ENCODE measurements at regions not wholly inside any gene's neighbourhood (a gene's known extent, or its start where the extent isn't known, plus 50 kb on each side); places are given as distances from the start of the nearest gene placed in this dataset.
"Not testable (repeated sequence)": the region's sequence is repeated elsewhere in the genome, so short reads cannot be mapped to it uniquely, and the experiment has no call there.

- Histone ChIP-seq H3K4me1 (ENCODE audit: control insufficient read depth in 2 of 2, insufficient read depth in 2 of 2, low read length in 2 of 2) (peaks cover 9 to 12% of the 10 kb centered on the region in 2 donors), H3K27me3 (ENCODE audit: control insufficient read depth in 2 of 2, insufficient read depth in 1 of 2, low read length in 1 of 2) (no peaks in the 10 kb centered on the region), H3K27ac (ENCODE audit: low read depth in 1 of 2, low read length in 1 of 2) (no peak overlapping the region), H3K4me3 (ENCODE audit: low read length in 2 of 2) (no peak overlapping the region), H3K36me3 (ENCODE audit: control insufficient read depth in 2 of 2, insufficient read depth in 2 of 2, low read length in 1 of 2) (no peaks in the 10 kb centered on the region), H3K9me3 (ENCODE audit: control insufficient read depth in 2 of 2, insufficient read depth in 1 of 2, low read length in 1 of 2) (no peaks in the 10 kb centered on the region)
- no peak for DNase-seq (ENCODE audit: low read depth in 6 of 9, low spot score in 9 of 9)
- WGBS: 97% methylated on average over 2 of the region's 2 CpGs
Observed at GRCh38 chr14:61611880-61612630, 83.3 kb upstream of the HIF1A start.

- not testable (repeated sequence) for H3K27me3 ChIP-seq (ENCODE audit: control insufficient read depth in 2 of 2, insufficient read depth in 1 of 2, low read length in 1 of 2); H3K4me1 ChIP-seq (ENCODE audit: control insufficient read depth in 2 of 2, insufficient read depth in 2 of 2, low read length in 2 of 2); DNase-seq (ENCODE audit: low read depth in 6 of 9, low spot score in 9 of 9); H3K27ac ChIP-seq (ENCODE audit: low read depth in 1 of 2, low read length in 1 of 2); H3K36me3 ChIP-seq (ENCODE audit: control insufficient read depth in 2 of 2, insufficient read depth in 2 of 2, low read length in 1 of 2); H3K4me3 ChIP-seq (ENCODE audit: low read length in 2 of 2); H3K9me3 ChIP-seq (ENCODE audit: control insufficient read depth in 2 of 2, insufficient read depth in 1 of 2, low read length in 1 of 2)
- WGBS: 97% methylated on average over 4 of the region's 4 CpGs
Observed at GRCh38 chr14:61613006-61613405, 82.3 kb upstream of the HIF1A start.

DNA sequence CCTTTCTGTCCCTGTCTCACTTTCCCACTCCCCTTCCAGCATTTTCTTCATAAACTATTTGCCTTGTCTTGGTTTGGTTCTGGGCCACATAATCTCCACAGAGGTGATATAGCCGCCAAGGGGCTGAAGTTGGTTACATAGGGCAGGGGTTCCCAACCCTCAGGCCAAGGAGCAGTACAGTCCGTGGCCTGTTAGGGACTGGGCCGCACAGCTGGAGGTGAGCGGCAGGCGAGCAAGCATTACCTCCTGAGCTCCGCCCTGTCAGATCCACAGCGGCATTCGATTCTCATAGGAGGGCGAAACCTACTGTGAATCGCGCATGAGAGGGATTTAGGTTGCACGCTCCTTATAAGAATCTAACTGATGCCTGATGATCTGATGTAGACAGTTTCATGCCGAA lies 80.6 kb upstream of the HIF1A start:
- Histone ChIP-seq H3K4me3 (ENCODE audit: low read length in 2 of 2) (no peak overlapping the region), H3K9me3 (ENCODE audit: control insufficient read depth in 2 of 2, insufficient read depth in 1 of 2, low read length in 1 of 2) (no peaks in the 10 kb centered on the region), H3K36me3 (ENCODE audit: control insufficient read depth in 2 of 2, insufficient read depth in 2 of 2, low read length in 1 of 2) (no peaks in the 10 kb centered on the region), H3K27ac (ENCODE audit: low read depth in 1 of 2, low read length in 1 of 2) (no peak overlapping the region), H3K27me3 (ENCODE audit: control insufficient read depth in 2 of 2, insufficient read depth in 1 of 2, low read length in 1 of 2) (no peaks in the 10 kb centered on the region), H3K4me1 (ENCODE audit: control insufficient read depth in 2 of 2, insufficient read depth in 2 of 2, low read length in 2 of 2) (no peaks in the 10 kb centered on the region)
- DNase-seq (ENCODE audit: low read depth in 6 of 9, low spot score in 9 of 9): no peak
- 99% methylated on average over 13 of the region's 13 CpGs for WGBS

GRCh38 chr14:61615743-61616523 lies 79.4 kb upstream of the HIF1A start:
- Histone ChIP-seq H3K27ac (ENCODE audit: low read depth in 1 of 2, low read length in 1 of 2) (no peak overlapping the region), H3K36me3 (ENCODE audit: control insufficient read depth in 2 of 2, insufficient read depth in 2 of 2, low read length in 1 of 2) (no peaks in the 10 kb centered on the region), H3K4me1 (ENCODE audit: control insufficient read depth in 2 of 2, insufficient read depth in 2 of 2, low read length in 2 of 2) (no peaks in the 10 kb centered on the region), H3K9me3 (ENCODE audit: control insufficient read depth in 2 of 2, insufficient read depth in 1 of 2, low read length in 1 of 2) (no peaks in the 10 kb centered on the region), H3K4me3 (ENCODE audit: low read length in 2 of 2) (no peak overlapping the region), H3K27me3 (ENCODE audit: control insufficient read depth in 2 of 2, insufficient read depth in 1 of 2, low read length in 1 of 2) (no peaks in the 10 kb centered on the region)
- 94% methylated on average over 11 of the region's 11 CpGs for WGBS
- no peak for DNase-seq (ENCODE audit: low read depth in 6 of 9, low spot score in 9 of 9)

DNA sequence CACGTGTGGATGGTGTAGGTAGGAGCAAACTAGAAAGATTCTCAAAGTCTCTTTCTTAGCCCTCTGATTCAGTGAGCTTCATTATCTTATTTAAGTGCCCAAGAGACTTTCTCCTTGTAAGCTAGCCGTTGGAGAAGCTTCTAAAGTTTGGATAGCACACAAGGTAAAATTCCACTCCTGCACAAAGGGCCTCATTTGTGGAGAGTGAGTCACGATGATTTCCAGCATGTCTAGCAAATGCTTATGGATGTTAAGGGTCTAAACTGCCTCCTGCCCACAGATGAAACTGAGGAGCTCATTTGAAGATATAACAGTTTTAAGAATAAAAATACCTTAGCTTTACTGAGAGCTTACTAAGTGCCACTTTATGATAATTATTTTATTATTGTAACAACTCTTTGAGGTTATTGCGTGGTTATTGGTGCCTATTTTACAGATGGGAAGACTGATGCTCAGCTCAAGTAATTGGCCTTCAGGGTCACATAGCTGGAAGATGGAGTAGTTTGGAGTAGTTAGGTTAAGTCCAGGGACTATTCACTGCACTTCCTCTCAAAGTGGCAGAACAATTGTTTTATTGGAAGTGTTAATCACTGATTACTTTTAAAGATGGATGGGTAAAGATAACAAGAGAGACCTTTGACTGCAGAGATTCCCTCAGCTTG lies 78.7 kb upstream of the HIF1A start:
- Histone ChIP-seq H3K27ac (ENCODE audit: low read depth in 1 of 2, low read length in 1 of 2) (no peak overlapping the region), H3K4me3 (ENCODE audit: low read length in 2 of 2) (no peak overlapping the region), H3K4me1 (ENCODE audit: control insufficient read depth in 2 of 2, insufficient read depth in 2 of 2, low read length in 2 of 2) (no peaks in the 10 kb centered on the region), H3K9me3 (ENCODE audit: control insufficient read depth in 2 of 2, insufficient read depth in 1 of 2, low read length in 1 of 2) (no peaks in the 10 kb centered on the region), H3K36me3 (ENCODE audit: control insufficient read depth in 2 of 2, insufficient read depth in 2 of 2, low read length in 1 of 2) (no peaks in the 10 kb centered on the region), H3K27me3 (ENCODE audit: control insufficient read depth in 2 of 2, insufficient read depth in 1 of 2, low read length in 1 of 2) (no peaks in the 10 kb centered on the region)
- no peak for DNase-seq (ENCODE audit: low read depth in 6 of 9, low spot score in 9 of 9)
- 96% methylated on average over 4 of the region's 4 CpGs for WGBS

- H3K9me3 ChIP-seq (ENCODE audit: control insufficient read depth in 2 of 2, insufficient read depth in 1 of 2, low read length in 1 of 2): no peaks in the 10 kb centered on the region
- H3K4me1 ChIP-seq (ENCODE audit: control insufficient read depth in 2 of 2, insufficient read depth in 2 of 2, low read length in 2 of 2): no peaks in the 10 kb centered on the region
- H3K4me3 ChIP-seq (ENCODE audit: low read length in 2 of 2): no peak overlapping the region
- no peaks in the 10 kb centered on the region for H3K27me3 ChIP-seq (ENCODE audit: control insufficient read depth in 2 of 2, insufficient read depth in 1 of 2, low read length in 1 of 2)
- 96% methylated on average over 5 of the region's 5 CpGs for WGBS
- H3K36me3 ChIP-seq (ENCODE audit: control insufficient read depth in 2 of 2, insufficient read depth in 2 of 2, low read length in 1 of 2): no peaks in the 10 kb centered on the region
- no peak overlapping the region for H3K27ac ChIP-seq (ENCODE audit: low read depth in 1 of 2, low read length in 1 of 2)
- DNase-seq (ENCODE audit: low read depth in 6 of 9, low spot score in 9 of 9): no peak
Observed at GRCh38 chr14:61618448-61618847, 76.9 kb upstream of the HIF1A start.

DNA sequence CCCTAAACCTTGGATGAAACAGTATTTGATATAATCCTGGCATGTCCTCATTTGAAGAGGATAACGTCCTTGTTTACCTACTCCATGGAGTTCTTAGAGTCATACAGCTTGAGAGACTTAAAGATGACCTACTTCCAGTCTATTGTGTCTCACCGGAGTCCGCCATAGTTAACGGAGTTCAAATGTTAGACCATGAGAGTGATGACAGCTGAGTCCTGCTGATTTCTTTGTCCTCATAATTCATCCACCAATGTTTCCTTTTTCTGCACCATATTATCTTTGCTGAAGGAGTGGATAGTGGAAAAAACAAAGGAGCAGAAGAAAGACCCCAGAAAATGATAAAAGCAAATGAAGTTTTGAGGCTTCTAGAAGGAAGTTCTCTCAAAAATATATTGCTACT lies 75.8 kb upstream of the HIF1A start:
- H3K36me3 ChIP-seq (ENCODE audit: control insufficient read depth in 2 of 2, insufficient read depth in 2 of 2, low read length in 1 of 2): no peaks in the 10 kb centered on the region
- H3K4me3 ChIP-seq (ENCODE audit: low read length in 2 of 2): no peak overlapping the region
- H3K9me3 ChIP-seq (ENCODE audit: control insufficient read depth in 2 of 2, insufficient read depth in 1 of 2, low read length in 1 of 2): no peaks in the 10 kb centered on the region
- no peak for DNase-seq (ENCODE audit: low read depth in 6 of 9, low spot score in 9 of 9)
- no peak overlapping the region for H3K27ac ChIP-seq (ENCODE audit: low read depth in 1 of 2, low read length in 1 of 2)
- H3K27me3 ChIP-seq (ENCODE audit: control insufficient read depth in 2 of 2, insufficient read depth in 1 of 2, low read length in 1 of 2): no peaks in the 10 kb centered on the region
- WGBS: 95% methylated on average over 4 of the region's 4 CpGs
- H3K4me1 ChIP-seq (ENCODE audit: control insufficient read depth in 2 of 2, insufficient read depth in 2 of 2, low read length in 2 of 2): no peaks in the 10 kb centered on the region

DNA sequence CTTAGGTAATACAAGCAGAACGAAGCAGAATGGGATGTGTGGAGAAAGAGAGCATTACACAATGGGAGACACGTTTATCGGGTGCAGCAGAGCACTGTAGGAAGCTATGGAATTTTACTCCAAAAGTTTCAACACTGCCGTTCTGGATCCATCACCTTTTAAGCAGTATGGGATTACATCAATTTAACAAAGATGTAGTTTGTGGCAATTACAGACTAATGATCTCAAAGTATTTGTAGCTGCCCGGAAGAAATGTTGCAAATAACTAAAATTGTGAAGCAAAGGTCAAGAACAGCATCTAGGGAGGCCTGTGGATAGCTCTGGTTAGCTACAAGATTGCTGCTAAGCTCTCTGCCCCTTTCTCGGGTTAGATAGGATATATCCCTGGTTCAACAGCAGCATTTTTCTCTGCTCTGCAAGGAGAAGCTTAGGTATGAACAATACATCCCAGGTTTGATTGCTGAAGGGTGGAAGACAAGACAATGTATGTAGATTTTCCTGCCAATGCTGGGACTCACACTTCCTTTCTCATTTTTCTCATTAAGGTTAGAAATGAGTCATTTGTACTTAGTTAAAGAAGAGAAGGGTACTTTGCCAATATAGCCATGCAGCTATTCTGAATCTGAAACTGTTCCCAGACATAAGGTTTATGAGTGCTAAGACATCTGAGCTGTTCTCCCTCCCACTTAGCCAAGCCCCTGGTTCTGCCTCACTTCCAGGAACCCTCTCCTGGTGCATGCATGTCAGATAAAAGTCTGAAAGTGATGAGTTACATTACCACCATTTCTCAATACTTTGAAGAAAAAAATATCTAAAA lies 75.0 kb upstream of the HIF1A start:
- H3K36me3 ChIP-seq (ENCODE audit: control insufficient read depth in 2 of 2, insufficient read depth in 2 of 2, low read length in 1 of 2): no peaks in the 10 kb centered on the region
- peak in 1 of 9 donors; percentile 19 for DNase-seq (ENCODE audit: low read depth in 6 of 9, low spot score in 9 of 9)
- H3K9me3 ChIP-seq (ENCODE audit: control insufficient read depth in 2 of 2, insufficient read depth in 1 of 2, low read length in 1 of 2): no peaks in the 10 kb centered on the region
- H3K4me3 ChIP-seq (ENCODE audit: low read length in 2 of 2): no peak overlapping the region
- no peak overlapping the region for H3K27ac ChIP-seq (ENCODE audit: low read depth in 1 of 2, low read length in 1 of 2)
- H3K27me3 ChIP-seq (ENCODE audit: control insufficient read depth in 2 of 2, insufficient read depth in 1 of 2, low read length in 1 of 2): no peaks in the 10 kb centered on the region
- no peaks in the 10 kb centered on the region for H3K4me1 ChIP-seq (ENCODE audit: control insufficient read depth in 2 of 2, insufficient read depth in 2 of 2, low read length in 2 of 2)
- 94% methylated on average over 6 of the region's 6 CpGs for WGBS
